SU-DHL-6 (cell line): ENCODE measurements at regions not wholly inside any gene's neighbourhood (a gene's known extent, or its start where the extent isn't known, plus 50 kb on each side); places are given as distances from the start of the nearest gene placed in this dataset.

ENCODE experiments used
- H2AFZ ChIP-seq: fragments of 200-600 bp; sonication (generic); 2 replicates; pipeline ENCODE4 v1.6.1; 2014; ENCODE audit warnings: low read depth, mild to moderate bottlenecking, moderate library complexity, mixed read lengths, antibody characterized with exemption, low read length; ENCODE audit not compliant: severe bottlenecking
- H3F3A ChIP-seq: fragments of 200-600 bp; shearing (Covaris generic); 2 replicates; pipeline ENCODE4 v1.6.0; 2016; ENCODE audit warnings: antibody characterized with exemption, mild to moderate bottlenecking; ENCODE audit not compliant: insufficient read depth
- H3K27ac ChIP-seq: fragments of 200-600 bp; sonication (generic); 2 replicates; pipeline ENCODE4 v1.5.1; 2016; ENCODE audit warnings: low read depth, mild to moderate bottlenecking, low read length, moderate library complexity, mixed read lengths
- H3K27me3 ChIP-seq: fragments of 200-600 bp; sonication (generic), shearing (Covaris generic); 2 replicates; pipeline ENCODE4 v1.6.0; 2014; ENCODE audit warnings: mild to moderate bottlenecking, low read length
- H3K36me3 ChIP-seq: fragments of 200-600 bp; sonication (generic); 2 replicates; pipeline ENCODE4 v1.6.1; 2014; ENCODE audit warnings: mild to moderate bottlenecking, low read length, mixed read lengths
- H3K4me2 ChIP-seq: fragments of 300-600, 200-600 bp; shearing (Covaris generic), sonication (generic); 2 replicates; pipeline ENCODE4 v1.6.0; 2014; ENCODE audit warnings: low read length, low read depth, mild to moderate bottlenecking; ENCODE audit not compliant: poor library complexity, severe bottlenecking
- H3K4me3 ChIP-seq: fragments of 200-600 bp; sonication (generic); 2 replicates; pipeline ENCODE4 v1.5.1; 2014; ENCODE audit warnings: antibody characterized with exemption, low read length, mild to moderate bottlenecking, mixed read lengths; ENCODE audit not compliant: insufficient read depth, poor library complexity, severe bottlenecking
- H3K79me2 ChIP-seq: fragments of 200-600 bp; sonication (generic); 2 replicates; pipeline ENCODE4 v1.6.1; 2014; ENCODE audit warnings: mild to moderate bottlenecking, low read length, moderate library complexity; ENCODE audit not compliant: insufficient read depth
- H3K9ac ChIP-seq: fragments of 200-600 bp; sonication (generic); 2 replicates; pipeline ENCODE4 v1.7.0; 2014; ENCODE audit warnings: mild to moderate bottlenecking, low read length
- H3K9me2 ChIP-seq: fragments of 200-600 bp; sonication (generic); replicated peaks from 2 replicates; pipeline ENCODE4 v1.6.1; 2014; ENCODE audit warnings: low read length; ENCODE audit not compliant: insufficient read depth
- H3K9me3 ChIP-seq: fragments of 200-600 bp; sonication (generic); 2 replicates; pipeline ENCODE4 v1.6.1; 2014; ENCODE audit warnings: low read length, mixed read lengths; ENCODE audit not compliant: insufficient read depth
- H4K20me1 ChIP-seq: fragments of 200-600 bp; sonication (generic); 2 replicates; pipeline ENCODE4 v1.6.1; 2014; ENCODE audit warnings: low read depth, mild to moderate bottlenecking, antibody characterized with exemption, low read length, moderate library complexity, mixed read lengths
- EZH2phosphoT487 ChIP-seq: fragments of 200-600 bp; sonication (generic), shearing (Covaris generic); conservative IDR thresholded peaks from 2 replicates; pipeline ENCODE4 v1.6.1; 2018; ENCODE audit warnings: mild to moderate bottlenecking, antibody characterized with exemption, low read length, moderate library complexity, mixed read lengths
- TF ChIP-seq, protein P1 (sequence below): fragments of 200-600 bp; sonication (generic); IDR thresholded peaks from one replicate; pipeline ENCODE4 v1.5.1; 2017; ENCODE audit warnings: antibody characterized with exemption, mild to moderate bottlenecking, low read length, moderate library complexity; ENCODE audit not compliant: insufficient read depth, poor library complexity, severe bottlenecking

DNA sequence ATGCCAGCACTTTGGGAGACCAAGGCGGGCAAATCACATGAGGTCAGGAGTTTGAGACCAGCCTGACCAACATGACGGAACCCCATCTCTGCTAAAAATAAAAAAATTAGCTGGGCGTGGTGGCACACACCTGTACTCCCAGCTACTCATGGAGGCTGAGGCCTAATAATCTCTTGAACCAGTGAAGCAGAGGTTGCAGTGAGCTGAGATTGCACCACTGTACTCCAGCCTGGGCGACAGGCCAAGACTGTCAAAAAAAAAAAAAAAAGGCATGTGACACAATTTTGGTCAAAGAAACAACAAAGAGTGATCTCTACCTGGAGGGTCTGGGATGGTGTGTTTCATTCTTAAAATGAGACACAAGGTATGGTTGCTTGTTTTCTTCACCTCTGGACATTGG lies 188.2 kb upstream of the HS3ST1 start:
- no peaks in the 10 kb centered on the region for H3F3A ChIP-seq
- no peak overlapping the region for H3K27ac ChIP-seq
- H2AFZ ChIP-seq = no peak overlapping the region
- no peaks in the 10 kb centered on the region for H3K36me3 ChIP-seq
- no peaks in the 10 kb centered on the region for H3K9me2 ChIP-seq
- TF ChIP-seq, protein P1, sequence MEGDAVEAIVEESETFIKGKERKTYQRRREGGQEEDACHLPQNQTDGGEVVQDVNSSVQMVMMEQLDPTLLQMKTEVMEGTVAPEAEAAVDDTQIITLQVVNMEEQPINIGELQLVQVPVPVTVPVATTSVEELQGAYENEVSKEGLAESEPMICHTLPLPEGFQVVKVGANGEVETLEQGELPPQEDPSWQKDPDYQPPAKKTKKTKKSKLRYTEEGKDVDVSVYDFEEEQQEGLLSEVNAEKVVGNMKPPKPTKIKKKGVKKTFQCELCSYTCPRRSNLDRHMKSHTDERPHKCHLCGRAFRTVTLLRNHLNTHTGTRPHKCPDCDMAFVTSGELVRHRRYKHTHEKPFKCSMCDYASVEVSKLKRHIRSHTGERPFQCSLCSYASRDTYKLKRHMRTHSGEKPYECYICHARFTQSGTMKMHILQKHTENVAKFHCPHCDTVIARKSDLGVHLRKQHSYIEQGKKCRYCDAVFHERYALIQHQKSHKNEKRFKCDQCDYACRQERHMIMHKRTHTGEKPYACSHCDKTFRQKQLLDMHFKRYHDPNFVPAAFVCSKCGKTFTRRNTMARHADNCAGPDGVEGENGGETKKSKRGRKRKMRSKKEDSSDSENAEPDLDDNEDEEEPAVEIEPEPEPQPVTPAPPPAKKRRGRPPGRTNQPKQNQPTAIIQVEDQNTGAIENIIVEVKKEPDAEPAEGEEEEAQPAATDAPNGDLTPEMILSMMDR = no peak
- TF ChIP-seq EZH2phosphoT487 = no peak
- no peaks in the 10 kb centered on the region for H3K9me3 ChIP-seq
- H3K4me2 ChIP-seq = no peak overlapping the region
- no peak overlapping the region for H3K9ac ChIP-seq
- no peak overlapping the region for H3K4me3 ChIP-seq
- H3K27me3 ChIP-seq = no peaks in the 10 kb centered on the region
- no peaks in the 10 kb centered on the region for H3K79me2 ChIP-seq
- no peaks in the 10 kb centered on the region for H4K20me1 ChIP-seq

DNA sequence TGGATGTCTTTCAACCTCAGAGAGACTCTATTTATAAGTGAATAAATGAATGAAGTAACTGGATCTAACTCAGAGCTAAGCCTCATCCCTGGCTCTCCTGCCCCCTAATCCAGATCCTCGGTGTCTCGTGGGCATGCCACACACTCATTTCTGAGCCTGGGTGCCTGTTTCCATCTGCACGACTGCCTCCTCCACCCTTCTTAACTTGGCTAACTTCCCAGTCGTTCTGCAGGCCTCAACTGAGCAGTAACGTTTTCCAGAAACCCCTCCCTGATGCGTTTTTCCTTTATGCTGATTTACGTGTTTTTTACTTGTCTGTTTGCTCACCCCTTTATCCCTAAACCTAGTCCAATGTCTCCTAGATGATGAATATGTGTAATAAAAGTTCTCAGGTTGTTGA lies 186.9 kb upstream of the HS3ST1 start:
- no peak overlapping the region for H2AFZ ChIP-seq
- no peaks in the 10 kb centered on the region for H3K36me3 ChIP-seq
- TF ChIP-seq, protein P1 = no peak
- TF ChIP-seq EZH2phosphoT487 = no peak
- no peaks in the 10 kb centered on the region for H3K27me3 ChIP-seq
- H3K27ac ChIP-seq = no peak overlapping the region
- no peaks in the 10 kb centered on the region for H3K79me2 ChIP-seq
- H3K9ac ChIP-seq = no peak overlapping the region
- no peak overlapping the region for H3K4me3 ChIP-seq
- no peak overlapping the region for H3K4me2 ChIP-seq
- H3K9me3 ChIP-seq = no peaks in the 10 kb centered on the region
- no peaks in the 10 kb centered on the region for H3K9me2 ChIP-seq
- H3F3A ChIP-seq = no peaks in the 10 kb centered on the region
- H4K20me1 ChIP-seq = no peaks in the 10 kb centered on the region

DNA sequence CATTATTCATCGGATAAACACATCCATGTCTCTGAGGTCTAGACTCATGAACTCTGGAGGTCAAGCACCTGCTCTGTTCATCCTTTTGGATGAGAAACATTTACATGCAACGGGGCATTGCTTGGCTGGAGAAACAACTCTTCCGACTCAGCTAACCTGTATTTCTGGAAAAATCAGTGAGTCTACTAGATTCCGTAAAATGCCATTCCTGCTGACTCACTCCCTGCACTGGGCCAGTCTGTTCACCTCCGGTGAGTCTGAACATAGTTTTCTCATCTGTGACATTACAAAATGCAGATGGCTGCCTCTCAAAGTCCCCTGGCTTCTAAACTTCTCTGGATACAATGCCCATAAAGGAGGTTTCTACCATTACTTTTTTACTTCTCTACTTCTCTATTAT lies 185.7 kb upstream of the HS3ST1 start:
- no peaks in the 10 kb centered on the region for H4K20me1 ChIP-seq
- no peaks in the 10 kb centered on the region for H3K27me3 ChIP-seq
- no peak overlapping the region for H3K9ac ChIP-seq
- no peaks in the 10 kb centered on the region for H3K9me2 ChIP-seq
- no peak overlapping the region for H3K4me2 ChIP-seq
- H2AFZ ChIP-seq = no peak overlapping the region
- H3K4me3 ChIP-seq = no peak overlapping the region
- no peaks in the 10 kb centered on the region for H3K36me3 ChIP-seq
- TF ChIP-seq, protein P1 = no peak
- TF ChIP-seq EZH2phosphoT487 = no peak
- no peaks in the 10 kb centered on the region for H3K9me3 ChIP-seq
- no peaks in the 10 kb centered on the region for H3F3A ChIP-seq
- H3K27ac ChIP-seq = no peak overlapping the region
- no peaks in the 10 kb centered on the region for H3K79me2 ChIP-seq
